HCT116 (cell line): ENCODE measurements at regions not wholly inside any gene's neighbourhood (a gene's known extent, or its start where the extent isn't known, plus 50 kb on each side); places are given as distances from the start of the nearest gene placed in this dataset.

ENCODE experiments used
- EZH2 ChIP-seq: fragments of 200-600 bp; sonication (generic); IDR thresholded peaks from 2 replicates; pipeline ENCODE4 v1.6.1; 2017; ENCODE audit warnings: antibody characterized with exemption, mixed run types
- FOSL1 ChIP-seq: IDR thresholded peaks from 2 replicates; pipeline ENCODE4 v1.6.1; 2012; ENCODE audit warnings: low read depth
- POLR2A ChIP-seq: IDR thresholded peaks from 2 replicates; pipeline ENCODE4 v1.7.0; 2011; ENCODE audit warnings: borderline replicate concordance; ENCODE audit not compliant: insufficient read depth, insufficient read length; ENCODE audit errors: extremely low read depth
- POLR2AphosphoS5 ChIP-seq: IDR thresholded peaks from 2 replicates; pipeline ENCODE4 v1.6.1; 2011; ENCODE audit warnings: mild to moderate bottlenecking, low read depth, low read length, moderate library complexity
- YY1 ChIP-seq: IDR thresholded peaks from 2 replicates; pipeline ENCODE4 v1.6.1; 2011; ENCODE audit warnings: low read length, low read depth, moderate library complexity, mild to moderate bottlenecking; ENCODE audit not compliant: insufficient replicate concordance; ENCODE audit errors: extremely low read depth
- TF ChIP-seq, protein P1 (sequence below), 3 experiments: fragments of 200-600 bp in 1 of 3; sonication (generic) in 1 of 3; IDR thresholded peaks in 2 of 3; conservative IDR thresholded peaks in 1 of 3; 2 replicates each; pipeline ENCODE4 v1.5.1; 2012 to 2017; ENCODE audit warnings: low read depth in 2 of 3, low read length in 2 of 3, antibody characterized with exemption in 1 of 3, borderline replicate concordance in 1 of 3, control low read depth in 1 of 3, mild to moderate bottlenecking in 1 of 3, mixed read lengths in 1 of 3, mixed run types in 1 of 3, moderate library complexity in 1 of 3; ENCODE audit not compliant: insufficient read depth in 1 of 3

DNA sequence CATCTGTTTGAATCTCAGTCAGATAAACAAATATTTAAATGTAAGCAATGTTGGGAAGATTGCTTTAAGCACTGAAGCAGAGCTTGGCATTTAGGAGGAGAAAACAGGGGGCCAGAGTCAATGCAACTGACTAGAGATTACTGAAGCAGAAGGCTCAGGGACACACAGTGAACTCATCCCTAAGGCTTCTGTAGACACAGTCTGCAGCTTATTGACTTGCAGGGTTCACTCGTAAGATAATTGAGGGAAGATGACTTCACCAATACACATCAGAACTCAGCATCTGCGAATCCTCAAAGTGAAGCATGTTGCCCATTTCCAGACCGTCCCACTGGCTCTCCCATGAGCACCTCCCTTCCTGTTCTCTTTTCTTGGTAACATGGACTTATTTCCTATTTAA is 363.4 kb upstream of the PFKP start:
- no peak for TF ChIP-seq POLR2AphosphoS5
- TF ChIP-seq, protein P1, sequence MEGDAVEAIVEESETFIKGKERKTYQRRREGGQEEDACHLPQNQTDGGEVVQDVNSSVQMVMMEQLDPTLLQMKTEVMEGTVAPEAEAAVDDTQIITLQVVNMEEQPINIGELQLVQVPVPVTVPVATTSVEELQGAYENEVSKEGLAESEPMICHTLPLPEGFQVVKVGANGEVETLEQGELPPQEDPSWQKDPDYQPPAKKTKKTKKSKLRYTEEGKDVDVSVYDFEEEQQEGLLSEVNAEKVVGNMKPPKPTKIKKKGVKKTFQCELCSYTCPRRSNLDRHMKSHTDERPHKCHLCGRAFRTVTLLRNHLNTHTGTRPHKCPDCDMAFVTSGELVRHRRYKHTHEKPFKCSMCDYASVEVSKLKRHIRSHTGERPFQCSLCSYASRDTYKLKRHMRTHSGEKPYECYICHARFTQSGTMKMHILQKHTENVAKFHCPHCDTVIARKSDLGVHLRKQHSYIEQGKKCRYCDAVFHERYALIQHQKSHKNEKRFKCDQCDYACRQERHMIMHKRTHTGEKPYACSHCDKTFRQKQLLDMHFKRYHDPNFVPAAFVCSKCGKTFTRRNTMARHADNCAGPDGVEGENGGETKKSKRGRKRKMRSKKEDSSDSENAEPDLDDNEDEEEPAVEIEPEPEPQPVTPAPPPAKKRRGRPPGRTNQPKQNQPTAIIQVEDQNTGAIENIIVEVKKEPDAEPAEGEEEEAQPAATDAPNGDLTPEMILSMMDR (IDR thresholded peaks at IDR 0.05 in 2 of 3, conservative IDR thresholded peaks at IDR 0.05 in 1 of 3; ENCODE audit: borderline replicate concordance in 1 of 3, insufficient read depth in 1 of 3, low read depth in 2 of 3, low read length in 2 of 3), result no peak
- TF ChIP-seq EZH2, result no peak
- TF ChIP-seq FOSL1, result no peak
- TF ChIP-seq YY1, result no peak
- TF ChIP-seq POLR2A, result no peak
